ENCODE measurements at regions not wholly inside any gene's neighbourhood (a gene's known extent, or its start where the extent isn't known, plus 50 kb on each side); places are given as distances from the start of the nearest gene placed in this dataset.

GRCh38 chr2:4507661-4508060, 804.3 kb downstream of the DCDC2C start:
- DNase-seq (ENCODE audit: low spot score) (no peak), ATAC-seq (ENCODE audit: insufficient number of reproducible peaks, low FRiP score, low read depth) (no peak)
- no peak overlapping the region for H3K4me3 ChIP-seq
- no peak overlapping the region for H3K27ac ChIP-seq
- no peaks in the 10 kb centered on the region for H3K4me1 ChIP-seq (ENCODE audit: control insufficient read depth in 1 of 2, low read depth in 2 of 2)
- no peaks in the 10 kb centered on the region for H3K27me3 ChIP-seq (replicated peaks; ENCODE audit: insufficient read depth)
- H3K36me3 ChIP-seq = no peaks in the 10 kb centered on the region
- H3K9me3 ChIP-seq = no peaks in the 10 kb centered on the region
- TF ChIP-seq CTCF (IDR thresholded peaks at IDR 0.05) = no peak

GRCh38 chr2:4515871-4516761, 812.7 kb downstream of the DCDC2C start:
- H3K4me1 ChIP-seq (ENCODE audit: control insufficient read depth in 1 of 2, low read depth in 2 of 2) = no peaks in the 10 kb centered on the region
- no peak for ATAC-seq (ENCODE audit: insufficient number of reproducible peaks, low FRiP score, low read depth)
- no peaks in the 10 kb centered on the region for H3K36me3 ChIP-seq

GRCh38 chr2:4518596-4518995, 815.2 kb downstream of the DCDC2C start:
- DNase-seq (ENCODE audit: low spot score) = no peak
- Histone ChIP-seq H3K27me3 (replicated peaks; ENCODE audit: insufficient read depth) (no peaks in the 10 kb centered on the region), H3K9me3 (no peaks in the 10 kb centered on the region), H3K4me3 (no peak overlapping the region), H3K36me3 (no peaks in the 10 kb centered on the region), H3K27ac (no peak overlapping the region), H3K4me1 (ENCODE audit: control insufficient read depth in 1 of 2, low read depth in 2 of 2) (no peaks in the 10 kb centered on the region)
- TF ChIP-seq CTCF (IDR thresholded peaks at IDR 0.05) = no peak
- no peak for ATAC-seq (ENCODE audit: insufficient number of reproducible peaks, low FRiP score, low read depth)

More at GRCh38 chr2:4515871-4516761, 812.7 kb downstream of the DCDC2C start:
- no peak overlapping the region for H3K27ac ChIP-seq
- no peaks in the 10 kb centered on the region for H3K9me3 ChIP-seq
- no peak overlapping the region for H3K4me3 ChIP-seq
- TF ChIP-seq CTCF (IDR thresholded peaks at IDR 0.05) = no peak
- H3K27me3 ChIP-seq (replicated peaks; ENCODE audit: insufficient read depth) = no peaks in the 10 kb centered on the region
- no peak for DNase-seq (ENCODE audit: low spot score)

GRCh38 chr2:4522498-4523421, 819.4 kb downstream of the DCDC2C start:
- H3K36me3 ChIP-seq = no peaks in the 10 kb centered on the region
- no peaks in the 10 kb centered on the region for H3K9me3 ChIP-seq
- H3K27me3 ChIP-seq (replicated peaks; ENCODE audit: insufficient read depth) = no peaks in the 10 kb centered on the region
- H3K4me3 ChIP-seq = no peak overlapping the region
- ATAC-seq (ENCODE audit: insufficient number of reproducible peaks, low FRiP score, low read depth) (no peak), DNase-seq (ENCODE audit: low spot score) (no peak)
- no peak for TF ChIP-seq CTCF (IDR thresholded peaks at IDR 0.05)
- no peaks in the 10 kb centered on the region for H3K4me1 ChIP-seq (ENCODE audit: control insufficient read depth in 1 of 2, low read depth in 2 of 2)
- H3K27ac ChIP-seq = no peak overlapping the region

GRCh38 chr2:4527416-4527815, 824.0 kb downstream of the DCDC2C start:
- no peaks in the 10 kb centered on the region for H3K36me3 ChIP-seq
- no peaks in the 10 kb centered on the region for H3K9me3 ChIP-seq
- H3K27me3 ChIP-seq (replicated peaks; ENCODE audit: insufficient read depth) = no peaks in the 10 kb centered on the region
- H3K27ac ChIP-seq = no peak overlapping the region
- DNase-seq (ENCODE audit: low spot score) (no peak), ATAC-seq (ENCODE audit: insufficient number of reproducible peaks, low FRiP score, low read depth) (no peak)
- no peak for TF ChIP-seq CTCF (IDR thresholded peaks at IDR 0.05)
- H3K4me1 ChIP-seq (ENCODE audit: control insufficient read depth in 1 of 2, low read depth in 2 of 2) = no peaks in the 10 kb centered on the region
- H3K4me3 ChIP-seq = no peak overlapping the region

All from thoracic aorta (tissue), 2 donors.